SU-DHL-6 (cell line): ENCODE measurements at regions not wholly inside any gene's neighbourhood (a gene's known extent, or its start where the extent isn't known, plus 50 kb on each side); places are given as distances from the start of the nearest gene placed in this dataset.

Source experiments
- EZH2phosphoT487 ChIP-seq: fragments of 200-600 bp; sonication (generic), shearing (Covaris generic); conservative IDR thresholded peaks from 2 replicates; pipeline ENCODE4 v1.6.1; 2018; ENCODE audit warnings: mild to moderate bottlenecking, antibody characterized with exemption, low read length, moderate library complexity, mixed read lengths
- TF ChIP-seq, protein P1 (sequence below): fragments of 200-600 bp; sonication (generic); IDR thresholded peaks from one replicate; pipeline ENCODE4 v1.5.1; 2017; ENCODE audit warnings: antibody characterized with exemption, mild to moderate bottlenecking, low read length, moderate library complexity; ENCODE audit not compliant: insufficient read depth, poor library complexity, severe bottlenecking

GRCh38 chr9:26551451-26551850 lies 341.2 kb downstream of the CAAP1 start:
- TF ChIP-seq, protein P1, sequence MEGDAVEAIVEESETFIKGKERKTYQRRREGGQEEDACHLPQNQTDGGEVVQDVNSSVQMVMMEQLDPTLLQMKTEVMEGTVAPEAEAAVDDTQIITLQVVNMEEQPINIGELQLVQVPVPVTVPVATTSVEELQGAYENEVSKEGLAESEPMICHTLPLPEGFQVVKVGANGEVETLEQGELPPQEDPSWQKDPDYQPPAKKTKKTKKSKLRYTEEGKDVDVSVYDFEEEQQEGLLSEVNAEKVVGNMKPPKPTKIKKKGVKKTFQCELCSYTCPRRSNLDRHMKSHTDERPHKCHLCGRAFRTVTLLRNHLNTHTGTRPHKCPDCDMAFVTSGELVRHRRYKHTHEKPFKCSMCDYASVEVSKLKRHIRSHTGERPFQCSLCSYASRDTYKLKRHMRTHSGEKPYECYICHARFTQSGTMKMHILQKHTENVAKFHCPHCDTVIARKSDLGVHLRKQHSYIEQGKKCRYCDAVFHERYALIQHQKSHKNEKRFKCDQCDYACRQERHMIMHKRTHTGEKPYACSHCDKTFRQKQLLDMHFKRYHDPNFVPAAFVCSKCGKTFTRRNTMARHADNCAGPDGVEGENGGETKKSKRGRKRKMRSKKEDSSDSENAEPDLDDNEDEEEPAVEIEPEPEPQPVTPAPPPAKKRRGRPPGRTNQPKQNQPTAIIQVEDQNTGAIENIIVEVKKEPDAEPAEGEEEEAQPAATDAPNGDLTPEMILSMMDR: no peak
- no peak for TF ChIP-seq EZH2phosphoT487
